HAP-1 (cell line): ENCODE measurements at regions not wholly inside any gene's neighbourhood (a gene's known extent, or its start where the extent isn't known, plus 50 kb on each side); places are given as distances from the start of the nearest gene placed in this dataset.

Experiments used
- DNase-seq, 2 experiments: peaks; one replicate each; pipeline ENCODE4 v3.0.0-alpha.2; 2016 to 2020; ENCODE audit warnings: low spot score in 2 of 2
- H3K27me3 ChIP-seq: fragments of 250-450 bp; sonication (Bioruptor Pico); 2 replicates; pipeline ENCODE4 v1.5.1; 2020; ENCODE audit warnings: low read depth, mild to moderate bottlenecking, moderate library complexity
- H3K36me3 ChIP-seq: fragments of 250-450 bp; sonication (Bioruptor Pico); replicated peaks from 2 replicates; pipeline ENCODE4 v1.5.1; 2020; ENCODE audit warnings: mild to moderate bottlenecking
- H3K4me1 ChIP-seq: fragments of 250-450 bp; sonication (Bioruptor Pico); 2 replicates; pipeline ENCODE4 v1.5.1; 2020; ENCODE audit warnings: mild to moderate bottlenecking
- H3K4me3 ChIP-seq: fragments of 250-450 bp; sonication (Bioruptor Pico); 2 replicates; pipeline ENCODE4 v1.5.1; 2020; ENCODE audit warnings: mild to moderate bottlenecking, moderate library complexity
- H3K9me3 ChIP-seq: fragments of 250-450 bp; sonication (Bioruptor Pico); 2 replicates; pipeline ENCODE4 v1.5.1; 2020; ENCODE audit warnings: mild to moderate bottlenecking, moderate library complexity
- in situ Hi-C: fragments of 300-500 bp; cut with MboI; formaldehyde crosslinking; loops from 3 replicates; pipeline ENCODE4 v1.14.3; 2020; ENCODE audit warnings: low sequenced_read_pairs, inconsistent platforms, mixed read lengths

DNA sequence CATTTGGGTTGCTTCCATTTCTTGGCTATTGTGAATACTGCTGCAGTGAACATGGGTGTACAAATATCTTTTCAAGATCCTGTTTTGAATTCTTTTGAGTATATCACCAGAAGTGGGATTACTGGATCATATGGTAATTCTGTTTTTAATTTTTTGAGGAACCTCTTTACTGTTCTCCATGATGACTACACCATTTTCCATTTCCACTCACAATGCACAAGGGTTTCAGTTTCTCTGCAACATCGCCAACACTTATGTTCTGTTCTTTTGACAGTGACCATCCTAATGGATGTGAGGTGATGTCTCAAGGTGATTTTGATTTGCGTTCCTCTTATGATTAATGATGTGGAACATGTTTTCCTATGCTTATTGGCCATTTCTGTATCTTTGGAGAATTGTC is 214.4 kb upstream of the ZFP64 start:
- Histone ChIP-seq H3K36me3 (no peaks in the 10 kb centered on the region), H3K27me3 (no peaks in the 10 kb centered on the region), H3K9me3 (no peaks in the 10 kb centered on the region), H3K4me1 (no peaks in the 10 kb centered on the region), H3K4me3 (no peak overlapping the region)
- in situ Hi-C loops = no loop called here
- no peak for DNase-seq

DNA sequence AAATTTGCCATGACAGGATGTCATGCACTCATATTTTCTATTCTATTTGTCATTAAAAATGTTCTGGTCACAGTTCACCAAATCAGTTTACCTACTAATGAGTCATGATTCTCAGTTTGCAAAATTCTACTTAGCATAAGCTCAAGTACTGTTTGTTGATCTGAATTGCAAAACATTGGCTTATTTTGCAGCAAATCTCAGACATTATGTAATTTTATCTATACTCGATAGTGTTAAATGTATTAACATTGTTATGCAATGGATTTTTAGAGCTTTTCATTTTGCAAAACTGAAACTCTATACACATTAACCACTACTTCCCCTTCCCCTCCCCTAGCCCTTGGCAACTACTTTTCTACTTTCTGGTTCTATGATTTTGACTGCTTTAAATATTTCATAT is 213.8 kb upstream of the ZFP64 start:
- in situ Hi-C loops = no loop called here
- no peak for DNase-seq

DNA sequence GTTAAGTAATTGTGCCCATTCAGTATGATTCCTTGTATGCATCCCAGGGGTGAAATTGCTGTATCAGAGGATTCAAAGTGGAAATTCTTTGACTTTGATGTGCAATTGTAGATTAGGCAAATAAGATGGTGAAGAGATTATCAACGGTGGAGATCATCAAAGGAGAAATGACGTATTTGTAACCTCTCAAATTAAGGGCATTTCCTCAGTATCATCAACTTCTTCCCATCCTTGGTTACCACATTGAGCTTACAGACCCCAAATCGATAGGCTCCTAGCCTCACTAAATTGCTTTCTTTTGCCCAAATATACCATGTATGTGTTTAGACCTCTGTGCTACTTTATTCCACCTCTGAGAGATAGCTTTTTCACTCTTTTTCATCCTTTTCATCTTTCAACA is 213.1 kb upstream of the ZFP64 start:
- DNase-seq = no peak
- no peaks in the 10 kb centered on the region for H3K27me3 ChIP-seq
- no peaks in the 10 kb centered on the region for H3K4me1 ChIP-seq
- in situ Hi-C loops = no loop called here
- H3K4me3 ChIP-seq = no peak overlapping the region
- H3K9me3 ChIP-seq = no peaks in the 10 kb centered on the region
- H3K36me3 ChIP-seq = no peaks in the 10 kb centered on the region

More for the DNA sequence above, 213.8 kb upstream of the ZFP64 start:
- no peak overlapping the region for H3K4me3 ChIP-seq
- H3K9me3 ChIP-seq = no peaks in the 10 kb centered on the region
- no peaks in the 10 kb centered on the region for H3K4me1 ChIP-seq
- no peaks in the 10 kb centered on the region for H3K36me3 ChIP-seq
- no peaks in the 10 kb centered on the region for H3K27me3 ChIP-seq

DNA sequence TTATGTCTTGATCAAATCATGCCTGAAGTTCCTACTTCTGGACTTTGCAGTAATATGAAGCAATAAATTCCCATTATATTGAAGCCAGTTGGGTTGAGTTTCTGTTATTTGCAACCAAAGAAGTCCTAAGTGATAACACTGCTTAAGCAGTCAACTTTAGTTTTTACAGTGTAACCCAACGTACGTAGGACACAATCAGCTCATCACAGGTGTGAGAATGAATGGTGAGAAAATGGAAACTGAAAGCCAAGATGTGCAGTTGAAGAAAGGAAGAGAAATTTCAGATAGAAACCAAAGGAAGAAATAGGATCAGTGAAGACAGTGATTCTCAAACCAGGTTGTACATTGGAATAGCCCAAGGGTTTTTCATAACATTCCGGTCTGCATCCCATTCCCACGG is 211.4 kb upstream of the ZFP64 start:
- in situ Hi-C loops = no loop called here
- DNase-seq = no peak
- Histone ChIP-seq H3K9me3 (no peaks in the 10 kb centered on the region), H3K4me1 (no peaks in the 10 kb centered on the region), H3K27me3 (no peaks in the 10 kb centered on the region), H3K36me3 (no peaks in the 10 kb centered on the region), H3K4me3 (no peak overlapping the region)

DNA sequence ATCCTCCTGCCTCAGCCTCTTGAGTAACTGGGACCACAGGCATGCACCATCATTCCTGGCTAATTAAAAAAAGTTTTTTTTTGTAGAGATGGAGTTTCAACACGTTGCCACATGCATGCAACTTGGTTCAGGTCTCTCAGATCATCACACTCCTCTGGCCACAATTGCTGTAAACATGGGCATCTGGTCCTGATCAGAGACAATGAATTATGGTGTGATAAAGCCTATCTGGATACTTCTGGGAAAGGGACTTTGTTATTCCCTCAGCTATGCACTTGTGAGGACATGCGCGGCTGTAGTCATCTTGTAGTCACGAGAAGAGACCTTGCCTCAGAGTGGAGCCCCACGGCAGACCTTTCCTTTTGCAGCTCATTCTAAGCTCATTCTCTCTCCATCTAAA is 210.9 kb upstream of the ZFP64 start:
- DNase-seq = no peak
- no peak overlapping the region for H3K4me3 ChIP-seq
- in situ Hi-C loops = no loop called here
- no peaks in the 10 kb centered on the region for H3K9me3 ChIP-seq
- no peaks in the 10 kb centered on the region for H3K4me1 ChIP-seq
- H3K27me3 ChIP-seq = no peaks in the 10 kb centered on the region
- H3K36me3 ChIP-seq = no peaks in the 10 kb centered on the region

DNA sequence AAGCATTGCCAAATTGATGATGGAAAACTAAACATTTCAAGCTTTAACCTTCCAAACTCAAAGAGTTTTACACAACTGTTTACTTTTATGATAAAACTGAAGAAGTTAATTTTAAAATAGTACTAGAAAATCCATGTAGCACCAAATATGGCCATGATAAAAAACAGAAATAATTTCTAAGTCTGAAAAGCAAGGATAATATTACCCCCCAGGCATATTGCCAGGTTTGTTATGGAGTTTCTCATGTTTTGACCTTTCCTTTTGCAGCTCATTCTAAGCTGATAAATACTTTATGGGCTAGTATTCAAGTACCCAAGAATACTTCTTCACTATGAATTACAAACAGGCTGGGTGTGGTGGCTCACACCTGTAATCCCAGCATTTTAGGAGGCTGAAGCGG is 209.9 kb upstream of the ZFP64 start:
- Histone ChIP-seq H3K36me3 (no peaks in the 10 kb centered on the region), H3K4me3 (no peak overlapping the region), H3K4me1 (no peaks in the 10 kb centered on the region), H3K9me3 (no peaks in the 10 kb centered on the region), H3K27me3 (no peaks in the 10 kb centered on the region)
- in situ Hi-C loops = no loop called here
- DNase-seq = no peak

DNA sequence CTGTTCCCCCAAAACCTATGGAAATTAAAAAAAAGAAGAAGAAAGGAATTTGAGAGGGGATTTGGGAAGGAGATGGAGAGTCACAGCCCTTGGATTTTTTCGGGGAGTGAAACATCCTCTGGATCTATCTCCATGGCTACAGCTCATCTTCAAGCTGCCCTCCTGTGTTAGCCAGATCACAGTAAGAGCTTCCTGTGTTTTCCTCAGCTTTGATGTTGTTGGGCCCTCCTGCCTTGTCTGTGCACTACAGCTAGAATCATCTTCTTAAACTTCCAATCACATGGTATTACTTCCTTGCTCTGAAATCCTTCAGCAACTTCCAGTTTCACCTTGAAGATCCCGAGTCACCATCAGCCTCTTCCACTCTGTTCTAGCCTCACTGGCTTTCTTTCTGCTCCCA is 207.8 kb upstream of the ZFP64 start:
- no peak for DNase-seq
- Histone ChIP-seq H3K9me3 (no peaks in the 10 kb centered on the region), H3K4me1 (no peaks in the 10 kb centered on the region), H3K4me3 (no peak overlapping the region), H3K36me3 (no peaks in the 10 kb centered on the region), H3K27me3 (no peaks in the 10 kb centered on the region)
- in situ Hi-C loops = no loop called here

DNA sequence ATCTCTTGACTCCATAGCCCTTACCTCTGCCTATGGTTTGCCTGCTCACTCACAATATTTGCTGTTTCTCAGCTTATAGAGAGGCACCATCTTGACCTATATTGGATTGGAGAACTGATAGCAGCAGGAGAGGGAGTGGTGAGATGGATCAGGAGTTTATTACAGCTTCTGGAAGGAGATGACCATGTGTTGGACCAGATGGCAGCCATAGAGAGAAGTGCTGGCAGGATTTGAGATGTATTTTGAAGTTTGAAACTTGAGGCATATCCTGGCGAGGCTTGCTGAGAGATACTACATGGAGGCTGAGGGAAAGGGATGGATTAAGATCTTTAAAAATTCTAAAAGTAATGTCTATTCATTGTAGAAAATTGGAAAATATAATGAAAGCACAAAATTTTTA is 198.0 kb upstream of the ZFP64 start:
- DNase-seq = no peak
- Histone ChIP-seq H3K36me3 (no peaks in the 10 kb centered on the region), H3K9me3 (no peaks in the 10 kb centered on the region), H3K4me1 (no peaks in the 10 kb centered on the region), H3K4me3 (no peak overlapping the region), H3K27me3 (no peaks in the 10 kb centered on the region)
- in situ Hi-C loops = no loop called here

DNA sequence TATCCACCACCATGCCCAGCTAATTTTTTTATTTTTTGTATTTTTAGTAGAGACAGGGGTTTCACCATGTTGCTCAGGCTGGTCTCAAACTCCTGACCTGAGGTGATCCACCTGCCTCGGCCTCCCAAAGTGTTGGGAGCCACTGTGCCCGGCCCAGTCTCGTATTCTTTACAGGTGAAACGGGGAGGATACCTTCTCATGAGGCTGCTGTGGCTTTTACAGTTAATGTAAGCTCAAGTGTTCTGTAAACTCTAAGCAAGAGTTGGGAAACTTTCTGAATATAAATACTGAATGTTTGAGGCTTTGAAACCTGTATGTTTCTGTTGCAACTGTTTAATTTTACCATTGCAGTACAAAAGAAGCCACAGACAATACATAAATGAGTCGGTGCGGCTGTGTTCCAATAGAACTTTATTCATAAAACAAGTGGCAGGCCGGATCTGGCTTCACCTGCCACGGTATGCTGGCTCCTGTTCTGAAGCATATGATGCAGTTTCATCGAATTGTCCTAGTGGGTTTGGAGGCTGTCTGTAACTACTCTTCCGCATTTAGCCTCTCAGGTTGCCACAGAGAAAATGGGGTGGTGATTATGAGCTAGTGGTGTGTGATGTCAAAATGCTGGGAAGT is 192.5 kb upstream of the ZFP64 start:
- in situ Hi-C loops = no loop called here

DNA sequence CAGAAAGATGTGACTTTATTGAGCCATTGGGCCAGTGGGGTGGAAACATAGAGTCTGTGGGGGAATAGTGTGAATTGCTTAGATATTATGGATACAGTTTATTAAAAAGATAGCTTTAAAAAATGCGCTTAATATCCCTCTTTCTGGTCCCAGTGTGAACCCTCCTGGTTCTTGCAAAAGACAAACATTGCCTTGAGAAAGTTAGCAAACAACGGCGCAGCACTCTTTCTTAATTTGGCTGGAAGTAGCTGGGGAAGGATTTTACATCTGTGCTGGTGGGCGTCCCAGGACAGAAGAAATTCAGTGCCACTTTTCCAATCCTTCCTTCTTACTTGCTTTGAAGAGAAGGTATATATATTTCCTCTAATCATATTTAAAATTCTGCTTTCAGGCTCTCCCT is 191.4 kb upstream of the ZFP64 start:
- no peaks in the 10 kb centered on the region for H3K9me3 ChIP-seq
- no peaks in the 10 kb centered on the region for H3K4me1 ChIP-seq
- DNase-seq = no peak
- 0 out of 2 replicates have a peak, but pooled peaks cover 3% of the 10 kb centered on the region for H3K27me3 ChIP-seq
- no peak overlapping the region for H3K4me3 ChIP-seq
- no peaks in the 10 kb centered on the region for H3K36me3 ChIP-seq
- in situ Hi-C loops = no loop called here

More for the DNA sequence above, 192.5 kb upstream of the ZFP64 start:
- Histone ChIP-seq H3K27me3 (0 out of 2 replicates have a peak, but pooled peaks cover 3% of the 10 kb centered on the region), H3K4me3 (no peak overlapping the region), H3K4me1 (no peaks in the 10 kb centered on the region), H3K9me3 (no peaks in the 10 kb centered on the region), H3K36me3 (no peaks in the 10 kb centered on the region)
- no peak for DNase-seq

DNA sequence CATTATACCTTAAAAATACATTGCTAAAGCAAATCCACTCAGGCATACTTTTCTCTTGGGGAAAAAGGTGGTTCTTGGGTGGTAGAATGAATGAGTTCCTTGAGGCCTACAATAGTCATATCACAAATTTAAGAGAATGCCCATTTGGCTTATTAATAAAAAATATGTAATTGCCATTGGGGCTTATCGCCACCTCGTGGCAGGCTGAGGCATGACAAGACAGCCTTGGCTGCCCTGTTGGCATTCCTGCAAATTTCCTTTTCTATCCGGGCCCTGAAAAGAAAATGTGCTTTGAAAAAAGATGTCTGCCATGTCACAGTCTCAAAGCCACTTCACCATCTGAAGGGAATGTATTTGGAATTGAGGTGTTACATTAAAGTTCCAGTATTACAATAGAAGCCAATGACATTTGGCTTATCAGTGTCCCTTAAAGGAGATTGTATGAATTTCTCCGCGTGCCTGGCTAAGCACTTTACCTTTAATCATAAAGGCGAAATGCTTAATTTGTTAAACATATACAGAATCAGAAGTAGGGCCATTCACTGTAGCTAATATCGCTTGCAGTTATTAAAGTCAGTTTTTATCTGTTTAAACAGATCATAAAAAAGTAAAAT is 188.3 kb upstream of the ZFP64 start:
- Histone ChIP-seq H3K27me3 (0 out of 2 replicates have a peak, but pooled peaks cover 3% of the 10 kb centered on the region), H3K36me3 (no peaks in the 10 kb centered on the region), H3K4me3 (no peak overlapping the region), H3K4me1 (no peaks in the 10 kb centered on the region), H3K9me3 (no peaks in the 10 kb centered on the region)
- DNase-seq = peak; percentile 5 to 54
- in situ Hi-C loops = no loop called here

DNA sequence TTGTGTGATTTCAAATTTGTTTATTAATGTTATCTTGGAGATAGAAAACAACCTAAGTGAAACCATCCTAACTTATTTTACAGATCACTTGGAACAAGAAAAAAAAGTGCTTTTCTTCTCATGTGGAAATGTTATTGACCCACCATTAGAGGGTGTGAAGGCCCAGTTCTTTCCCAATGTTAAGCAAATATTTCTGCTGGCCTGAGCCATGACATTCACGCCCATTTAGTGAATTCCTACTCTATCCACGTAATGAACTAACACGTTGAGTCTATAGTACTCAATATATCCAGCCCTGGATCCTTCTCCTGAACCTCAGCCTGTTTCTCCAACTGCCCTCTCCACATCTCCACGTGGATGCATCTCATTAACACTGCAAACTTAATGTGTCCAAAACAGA is 180.6 kb upstream of the ZFP64 start:
- Histone ChIP-seq H3K9me3 (no peaks in the 10 kb centered on the region), H3K27me3 (no peaks in the 10 kb centered on the region), H3K4me3 (no peak overlapping the region), H3K36me3 (no peaks in the 10 kb centered on the region), H3K4me1 (no peaks in the 10 kb centered on the region)
- in situ Hi-C loops = no loop called here
- DNase-seq = no peak

DNA sequence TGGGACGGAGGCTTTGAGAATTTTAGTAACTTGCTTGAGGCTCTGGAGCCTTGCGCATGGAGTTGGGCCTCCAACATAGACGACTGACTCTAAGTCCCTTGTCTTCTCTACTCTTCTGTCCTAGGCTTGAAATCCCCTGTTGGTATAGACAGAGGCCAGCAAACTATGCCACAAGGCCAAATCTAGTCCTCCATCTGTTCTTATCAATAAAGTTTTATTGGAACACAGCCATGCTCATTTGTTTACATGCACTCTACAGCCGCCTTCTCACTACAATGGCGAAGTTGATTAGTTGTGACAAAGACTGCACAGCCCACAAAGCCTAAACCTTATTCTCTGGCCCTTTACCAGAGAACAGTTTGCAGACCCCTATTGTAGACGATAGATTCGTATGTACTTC is 174.1 kb upstream of the ZFP64 start:
- no peaks in the 10 kb centered on the region for H3K27me3 ChIP-seq
- H3K9me3 ChIP-seq = no peaks in the 10 kb centered on the region
- H3K4me1 ChIP-seq = no peaks in the 10 kb centered on the region
- no peak for DNase-seq
- in situ Hi-C loops = no loop called here
- no peaks in the 10 kb centered on the region for H3K36me3 ChIP-seq
- H3K4me3 ChIP-seq = no peak overlapping the region

DNA sequence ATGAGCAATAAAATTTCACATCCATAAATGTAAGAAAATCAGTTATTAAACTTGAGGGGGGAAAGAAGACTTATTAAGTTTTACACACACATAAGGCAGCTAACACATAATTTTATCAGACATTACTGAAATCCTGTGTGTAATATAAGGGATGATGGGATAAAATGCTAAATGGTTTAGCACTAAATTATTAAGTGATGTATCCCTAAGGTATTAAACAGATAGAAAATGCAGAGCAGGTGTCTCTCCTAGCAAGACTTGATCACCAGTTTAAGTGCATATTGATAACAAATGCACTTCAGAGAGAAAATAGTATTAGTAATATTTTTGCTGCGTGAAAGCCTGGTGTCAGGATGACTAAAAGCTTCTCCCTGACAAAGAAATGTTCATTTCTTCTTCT is 172.8 kb upstream of the ZFP64 start:
- Histone ChIP-seq H3K4me1 (no peaks in the 10 kb centered on the region), H3K36me3 (no peaks in the 10 kb centered on the region), H3K9me3 (no peaks in the 10 kb centered on the region), H3K27me3 (no peaks in the 10 kb centered on the region), H3K4me3 (no peak overlapping the region)
- DNase-seq = no peak
- in situ Hi-C loops = no loop called here

DNA sequence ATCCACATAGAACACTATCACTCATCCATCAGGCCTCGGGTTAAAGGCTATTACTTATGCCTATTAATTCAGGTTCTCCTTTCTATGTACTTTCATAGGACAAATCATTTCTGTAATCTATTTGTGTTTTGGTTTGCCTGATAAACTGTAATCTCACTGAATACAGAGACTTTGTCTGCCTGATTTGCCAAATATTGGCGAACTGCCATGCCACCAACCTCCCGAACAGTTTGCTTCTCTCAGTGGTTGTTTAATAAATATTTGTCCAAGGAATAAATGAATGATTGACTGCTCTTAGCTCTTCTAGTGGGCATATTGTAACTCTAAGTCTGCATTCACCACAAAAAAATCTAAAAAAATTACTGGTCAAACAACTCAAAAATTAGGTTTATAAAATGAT is 170.1 kb upstream of the ZFP64 start:
- DNase-seq = no peak
- Histone ChIP-seq H3K27me3 (no peaks in the 10 kb centered on the region), H3K9me3 (no peaks in the 10 kb centered on the region), H3K4me3 (no peak overlapping the region), H3K36me3 (no peaks in the 10 kb centered on the region), H3K4me1 (no peaks in the 10 kb centered on the region)
- in situ Hi-C loops = no loop called here
